GM19240 (cell line): ENCODE measurements at regions not wholly inside any gene's neighbourhood (a gene's known extent, or its start where the extent isn't known, plus 50 kb on each side); places are given as distances from the start of the nearest gene placed in this dataset.

Experiments
- DNase-seq: peaks from one replicate; pipeline ENCODE4 v3.0.0; 2011; ENCODE audit warnings: low spot score; ENCODE audit not compliant: insufficient read length

- DNase-seq = no peak
Observed at GRCh38 chr4:14607001-14607400, 395.3 kb upstream of the CPEB2 start.

- DNase-seq = no peak
Observed at GRCh38 chr4:14607578-14607977, 394.7 kb upstream of the CPEB2 start.

GRCh38 chr4:14608630-14609029, 393.7 kb upstream of the CPEB2 start:
- no peak for DNase-seq

GRCh38 chr4:14614840-14615239, 387.4 kb upstream of the CPEB2 start:
- no peak for DNase-seq

GRCh38 chr4:14615671-14616070, 386.6 kb upstream of the CPEB2 start:
- no peak for DNase-seq

- no peak for DNase-seq
Observed at GRCh38 chr4:14620567-14621141, 381.6 kb upstream of the CPEB2 start.

- DNase-seq = no peak
Observed at GRCh38 chr4:14621731-14622463, 380.4 kb upstream of the CPEB2 start.

GRCh38 chr4:14627038-14627437, 375.2 kb upstream of the CPEB2 start:
- no peak for DNase-seq

GRCh38 chr4:14631806-14632440, 370.4 kb upstream of the CPEB2 start:
- DNase-seq = no peak

GRCh38 chr4:14636563-14636962, 365.7 kb upstream of the CPEB2 start:
- no peak for DNase-seq

GRCh38 chr4:14640476-14640875, 361.8 kb upstream of the CPEB2 start:
- no peak for DNase-seq

- DNase-seq = no peak
Observed at GRCh38 chr4:14641871-14642270, 360.4 kb upstream of the CPEB2 start.

GRCh38 chr4:14644580-14645282, 357.6 kb upstream of the CPEB2 start:
- no peak for DNase-seq

- DNase-seq = no peak
Observed at GRCh38 chr4:14646831-14647230, 355.4 kb upstream of the CPEB2 start.

GRCh38 chr4:14650127-14650526, 352.2 kb upstream of the CPEB2 start:
- no peak for DNase-seq

- DNase-seq = no peak
Observed at GRCh38 chr4:14652522-14652921, 349.8 kb upstream of the CPEB2 start.

GRCh38 chr4:14653338-14653737, 348.9 kb upstream of the CPEB2 start:
- DNase-seq = no peak

GRCh38 chr4:14659286-14659685, 343.0 kb upstream of the CPEB2 start:
- no peak for DNase-seq

GRCh38 chr4:14667624-14668151, 334.6 kb upstream of the CPEB2 start:
- DNase-seq = no peak

GRCh38 chr4:14668296-14668695, 334.0 kb upstream of the CPEB2 start:
- DNase-seq = no peak

GRCh38 chr4:14669371-14669770, 332.9 kb upstream of the CPEB2 start:
- no peak for DNase-seq

GRCh38 chr4:14671146-14671545, 331.1 kb upstream of the CPEB2 start:
- no peak for DNase-seq
